BE2C (cell line): ENCODE measurements at regions not wholly inside any gene's neighbourhood (a gene's known extent, or its start where the extent isn't known, plus 50 kb on each side); places are given as distances from the start of the nearest gene placed in this dataset.
"Not testable (repeated sequence)": the region's sequence is repeated elsewhere in the genome, so short reads cannot be mapped to it uniquely, and the experiment has no call there.

Experiments used
- DNase-seq: peaks from one replicate; pipeline ENCODE4 v3.0.0-alpha.2; 2020
- H3K27me3 ChIP-seq: fragments of 250-450 bp; sonication (Bioruptor Pico); 2 replicates; pipeline ENCODE4 v1.5.1; 2020; ENCODE audit warnings: mild to moderate bottlenecking
- H3K36me3 ChIP-seq: fragments of 250-450 bp; sonication (Bioruptor Pico); 2 replicates; pipeline ENCODE4 v1.5.1; 2020; ENCODE audit warnings: mild to moderate bottlenecking
- H3K4me1 ChIP-seq: fragments of 250-450 bp; sonication (Bioruptor Pico); 2 replicates; pipeline ENCODE4 v1.5.1; 2020
- H3K4me3 ChIP-seq: 2 replicates; pipeline ENCODE4 v1.5.1; 2011; ENCODE audit warnings: low read depth, low read length
- H3K9me3 ChIP-seq: fragments of 250-450 bp; sonication (Bioruptor Pico); 2 replicates; pipeline ENCODE4 v1.5.1; 2020
- TF ChIP-seq, protein P1 (sequence below): IDR thresholded peaks from 2 replicates; pipeline ENCODE4 v1.5.1; 2012; ENCODE audit warnings: mild to moderate bottlenecking, low read depth, low read length

GRCh38 chr13:19056355-19056880, 125.2 kb downstream of the TUBA3C start:
- H3K4me3 ChIP-seq = no peak overlapping the region
- H3K9me3 ChIP-seq = no peaks in the 10 kb centered on the region; the same call in 1 of the 2 replicates
- H3K36me3 ChIP-seq = no peaks in the 10 kb centered on the region
- no peaks in the 10 kb centered on the region for H3K4me1 ChIP-seq
- DNase-seq = no peak
- TF ChIP-seq, protein P1, sequence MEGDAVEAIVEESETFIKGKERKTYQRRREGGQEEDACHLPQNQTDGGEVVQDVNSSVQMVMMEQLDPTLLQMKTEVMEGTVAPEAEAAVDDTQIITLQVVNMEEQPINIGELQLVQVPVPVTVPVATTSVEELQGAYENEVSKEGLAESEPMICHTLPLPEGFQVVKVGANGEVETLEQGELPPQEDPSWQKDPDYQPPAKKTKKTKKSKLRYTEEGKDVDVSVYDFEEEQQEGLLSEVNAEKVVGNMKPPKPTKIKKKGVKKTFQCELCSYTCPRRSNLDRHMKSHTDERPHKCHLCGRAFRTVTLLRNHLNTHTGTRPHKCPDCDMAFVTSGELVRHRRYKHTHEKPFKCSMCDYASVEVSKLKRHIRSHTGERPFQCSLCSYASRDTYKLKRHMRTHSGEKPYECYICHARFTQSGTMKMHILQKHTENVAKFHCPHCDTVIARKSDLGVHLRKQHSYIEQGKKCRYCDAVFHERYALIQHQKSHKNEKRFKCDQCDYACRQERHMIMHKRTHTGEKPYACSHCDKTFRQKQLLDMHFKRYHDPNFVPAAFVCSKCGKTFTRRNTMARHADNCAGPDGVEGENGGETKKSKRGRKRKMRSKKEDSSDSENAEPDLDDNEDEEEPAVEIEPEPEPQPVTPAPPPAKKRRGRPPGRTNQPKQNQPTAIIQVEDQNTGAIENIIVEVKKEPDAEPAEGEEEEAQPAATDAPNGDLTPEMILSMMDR = no peak
- no peaks in the 10 kb centered on the region for H3K27me3 ChIP-seq

GRCh38 chr13:19055611-19056010, 126.0 kb downstream of the TUBA3C start:
- TF ChIP-seq, protein P1 = no peak

DNA sequence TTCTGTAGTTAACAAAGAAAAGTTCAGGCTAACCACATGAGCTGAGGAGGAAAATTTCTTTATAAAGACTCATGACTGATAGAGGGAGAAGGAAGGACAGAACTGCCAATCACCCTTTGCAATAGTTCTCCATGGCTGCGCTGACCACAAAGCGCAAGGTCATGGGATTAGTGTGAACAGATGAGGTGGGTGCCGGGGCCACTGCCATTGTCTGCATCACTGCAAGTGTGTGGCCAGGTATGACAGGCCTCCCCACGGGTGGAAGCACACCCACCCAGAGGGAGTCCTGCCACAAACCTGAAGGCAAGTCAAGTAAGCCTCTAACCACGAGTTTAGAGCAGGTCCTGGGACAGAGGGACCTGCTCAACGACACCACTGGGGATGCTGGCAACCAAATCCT, 128.1 kb downstream of the TUBA3C start:
- TF ChIP-seq, protein P1 = no peak
- no peaks in the 10 kb centered on the region for H3K4me1 ChIP-seq
- no peaks in the 10 kb centered on the region for H3K27me3 ChIP-seq
- no peak overlapping the region for H3K4me3 ChIP-seq
- H3K36me3 ChIP-seq = no peaks in the 10 kb centered on the region
- no peaks in the 10 kb centered on the region; the same call in 1 of the 2 replicates for H3K9me3 ChIP-seq
- no peak for DNase-seq

More at GRCh38 chr13:19055611-19056010, 126.0 kb downstream of the TUBA3C start:
- Histone ChIP-seq H3K9me3 (no peaks in the 10 kb centered on the region; the same call in 1 of the 2 replicates), H3K4me3 (no peak overlapping the region), H3K4me1 (no peaks in the 10 kb centered on the region), H3K27me3 (no peaks in the 10 kb centered on the region), H3K36me3 (no peaks in the 10 kb centered on the region)
- DNase-seq = no peak

DNA sequence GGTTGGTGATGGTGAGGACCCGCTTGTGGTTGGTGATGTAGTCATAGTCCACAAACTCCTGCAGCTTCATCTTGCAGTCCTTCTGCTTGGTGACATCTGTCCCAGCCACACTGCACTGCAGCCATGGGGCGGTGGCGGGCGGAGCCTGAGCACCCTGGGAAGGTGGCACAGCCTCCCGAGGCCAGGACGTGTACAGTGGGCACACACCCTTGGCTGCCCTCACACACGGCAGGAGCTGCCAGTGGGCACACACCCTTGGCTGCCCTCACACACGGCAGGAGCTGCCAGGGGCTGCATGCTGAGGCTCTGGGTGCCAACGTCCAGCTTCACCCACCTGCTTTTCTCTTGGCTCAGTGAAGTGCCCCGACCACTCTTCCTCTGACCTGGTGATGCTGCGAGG, 128.7 kb downstream of the TUBA3C start:
- TF ChIP-seq, protein P1 = no peak
- H3K4me3 ChIP-seq = no peak overlapping the region
- H3K36me3 ChIP-seq = no peaks in the 10 kb centered on the region
- no peaks in the 10 kb centered on the region for H3K4me1 ChIP-seq
- no peaks in the 10 kb centered on the region; the same call in 1 of the 2 replicates for H3K9me3 ChIP-seq
- no peak for DNase-seq
- no peaks in the 10 kb centered on the region for H3K27me3 ChIP-seq

- H3K36me3 ChIP-seq = no peaks in the 10 kb centered on the region
- TF ChIP-seq, protein P1 = no peak
- H3K4me1 ChIP-seq = no peaks in the 10 kb centered on the region
- DNase-seq = no peak
- peaks cover 5% of the 10 kb centered on the region; the same call in 1 of the 2 replicates for H3K9me3 ChIP-seq
- H3K27me3 ChIP-seq = no peaks in the 10 kb centered on the region
- no peak overlapping the region for H3K4me3 ChIP-seq
These were observed 129.4 kb downstream of the TUBA3C start for GRCh38 chr13:19052180-19052579.

DNA sequence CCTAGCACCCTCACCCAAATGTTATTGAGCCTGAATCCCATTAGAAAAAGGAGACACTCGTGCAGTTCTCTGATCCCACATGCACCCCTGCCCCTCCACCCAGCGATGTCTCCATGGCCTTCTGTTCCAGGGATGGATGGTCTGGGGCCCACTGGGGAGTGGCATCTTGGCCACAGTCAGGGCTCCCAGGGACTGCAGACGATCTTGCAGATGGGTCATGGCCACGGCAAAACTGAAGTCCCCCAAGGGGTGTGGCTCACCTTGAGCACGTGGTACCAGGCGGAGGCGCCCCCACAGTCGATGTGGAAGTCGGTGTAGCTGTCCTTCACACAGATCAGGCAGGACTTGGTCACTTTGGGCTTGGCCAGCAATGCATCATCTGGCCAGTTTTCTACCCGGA, 130.7 kb downstream of the TUBA3C start:
- TF ChIP-seq, protein P1 = no peak
- DNase-seq = no peak
- Histone ChIP-seq H3K4me1 (no peaks in the 10 kb centered on the region), H3K4me3 (no peak overlapping the region), H3K9me3 (peaks cover 5% of the 10 kb centered on the region; the same call in 1 of the 2 replicates), H3K27me3 (no peaks in the 10 kb centered on the region), H3K36me3 (no peaks in the 10 kb centered on the region)

DNA sequence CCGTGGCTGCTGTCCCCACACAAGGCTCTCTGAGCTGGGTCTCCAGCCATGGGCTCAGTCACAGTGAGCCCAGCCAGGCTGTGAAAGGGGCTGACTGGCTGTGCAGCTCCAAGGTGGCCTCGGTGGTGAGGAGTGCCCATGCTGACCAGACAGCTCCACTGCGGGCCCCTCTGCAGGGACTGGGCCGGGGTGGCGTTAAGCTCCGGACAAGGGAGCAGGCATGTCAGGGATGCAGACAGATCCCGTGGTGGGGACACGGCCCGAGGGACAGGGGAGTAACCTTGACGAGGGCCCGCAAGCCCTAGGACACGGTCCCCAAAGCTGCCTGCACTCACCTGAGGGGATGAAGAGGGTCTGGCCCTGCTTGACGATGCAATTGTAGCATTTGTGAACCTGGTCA, 132.0 kb downstream of the TUBA3C start:
- not testable (repeated sequence) for H3K4me1 ChIP-seq, H3K9me3 ChIP-seq, H3K27me3 ChIP-seq, H3K36me3 ChIP-seq, DNase-seq, H3K4me3 ChIP-seq
